ENCODE measurements at regions not wholly inside any gene's neighbourhood (a gene's known extent, or its start where the extent isn't known, plus 50 kb on each side); places are given as distances from the start of the nearest gene placed in this dataset.
A peak's percentile ranks its signal among the peaks of the same experiment; 100 is the strongest.
"Not testable (repeated sequence)": the region's sequence is repeated elsewhere in the genome, so short reads cannot be mapped to it uniquely, and the experiment has no call there.

GRCh38 chr9:2524601-2525000 lies 97.0 kb upstream of the VLDLR start:
- no peak for DNase-seq

- no peak for DNase-seq
Measured at GRCh38 chr9:2525147-2525546, 96.4 kb upstream of the VLDLR start.

GRCh38 chr9:2526071-2526828 lies 95.3 kb upstream of the VLDLR start:
- no peak for DNase-seq

- DNase-seq: no peak
Measured at GRCh38 chr9:2531481-2531880, 90.1 kb upstream of the VLDLR start.

GRCh38 chr9:2536511-2536910 lies 85.1 kb upstream of the VLDLR start:
- no peak for DNase-seq

GRCh38 chr9:2545881-2546490 lies 75.6 kb upstream of the VLDLR start:
- DNase-seq: no peak

- DNase-seq: not testable (repeated sequence)
Measured at GRCh38 chr9:2555899-2556600, 65.5 kb upstream of the VLDLR start.

- no peak for DNase-seq
Measured at GRCh38 chr9:2557693-2558092, 63.9 kb upstream of the VLDLR start.

- no peak for DNase-seq
Measured at GRCh38 chr9:2559192-2560152, 62.1 kb upstream of the VLDLR start.

- DNase-seq: no peak
Measured at GRCh38 chr9:2560180-2560579, 61.4 kb upstream of the VLDLR start.

GRCh38 chr9:2565676-2566340 lies 55.8 kb upstream of the VLDLR start:
- DNase-seq: no peak

GRCh38 chr9:2567922-2568321 lies 53.7 kb upstream of the VLDLR start:
- DNase-seq: no peak

GRCh38 chr9:2568689-2569088 lies 52.9 kb upstream of the VLDLR start:
- no peak for DNase-seq

GRCh38 chr9:2570615-2571479 lies 50.7 kb upstream of the VLDLR start:
- peak; percentile 30 for DNase-seq

Measured in CD4-positive, alpha-beta T cell treated with Interleukin-21 for 1 hour (primary cell).